ENCODE measurements at regions not wholly inside any gene's neighbourhood (a gene's known extent, or its start where the extent isn't known, plus 50 kb on each side); places are given as distances from the start of the nearest gene placed in this dataset.
"Not testable (repeated sequence)": the region's sequence is repeated elsewhere in the genome, so short reads cannot be mapped to it uniquely, and the experiment has no call there.

GRCh38 chr13:47685156-47685555 is 315.9 kb downstream of the SUCLA2 start:
- ATAC-seq, H3K4me1 Mint-ChIP-seq, H3K9me3 Mint-ChIP-seq, H3K4me3 Mint-ChIP-seq, H3K36me3 Mint-ChIP-seq, H3K27me3 Mint-ChIP-seq, H3K27ac Mint-ChIP-seq: not testable (repeated sequence)

GRCh38 chr13:47680748-47681147 is 320.3 kb downstream of the SUCLA2 start:
- no peaks in the 10 kb centered on the region for H3K27me3 Mint-ChIP-seq
- no peaks in the 10 kb centered on the region for H3K36me3 Mint-ChIP-seq
- H3K4me1 Mint-ChIP-seq: no peaks in the 10 kb centered on the region
- H3K4me3 Mint-ChIP-seq: no peak overlapping the region
- H3K27ac Mint-ChIP-seq: no peak overlapping the region
- no peaks in the 10 kb centered on the region for H3K9me3 Mint-ChIP-seq
- ATAC-seq: no peak

GRCh38 chr13:47679401-47679800 is 321.7 kb downstream of the SUCLA2 start:
- Mint-ChIP-seq H3K36me3 (no peaks in the 10 kb centered on the region), H3K4me3 (no peak overlapping the region), H3K9me3 (no peaks in the 10 kb centered on the region), H3K4me1 (no peaks in the 10 kb centered on the region), H3K27ac (no peak overlapping the region), H3K27me3 (no peaks in the 10 kb centered on the region)
- ATAC-seq: no peak

- Mint-ChIP-seq H3K27me3 (no peaks in the 10 kb centered on the region), H3K9me3 (no peaks in the 10 kb centered on the region), H3K27ac (no peak overlapping the region), H3K4me3 (no peak overlapping the region), H3K36me3 (no peaks in the 10 kb centered on the region), H3K4me1 (no peaks in the 10 kb centered on the region)
- no peak for ATAC-seq
Measured at GRCh38 chr13:47678201-47678968, 322.7 kb downstream of the SUCLA2 start.

GRCh38 chr13:47675871-47676270 is 325.2 kb downstream of the SUCLA2 start:
- ATAC-seq: no peak
- no peaks in the 10 kb centered on the region for H3K4me1 Mint-ChIP-seq

DNA sequence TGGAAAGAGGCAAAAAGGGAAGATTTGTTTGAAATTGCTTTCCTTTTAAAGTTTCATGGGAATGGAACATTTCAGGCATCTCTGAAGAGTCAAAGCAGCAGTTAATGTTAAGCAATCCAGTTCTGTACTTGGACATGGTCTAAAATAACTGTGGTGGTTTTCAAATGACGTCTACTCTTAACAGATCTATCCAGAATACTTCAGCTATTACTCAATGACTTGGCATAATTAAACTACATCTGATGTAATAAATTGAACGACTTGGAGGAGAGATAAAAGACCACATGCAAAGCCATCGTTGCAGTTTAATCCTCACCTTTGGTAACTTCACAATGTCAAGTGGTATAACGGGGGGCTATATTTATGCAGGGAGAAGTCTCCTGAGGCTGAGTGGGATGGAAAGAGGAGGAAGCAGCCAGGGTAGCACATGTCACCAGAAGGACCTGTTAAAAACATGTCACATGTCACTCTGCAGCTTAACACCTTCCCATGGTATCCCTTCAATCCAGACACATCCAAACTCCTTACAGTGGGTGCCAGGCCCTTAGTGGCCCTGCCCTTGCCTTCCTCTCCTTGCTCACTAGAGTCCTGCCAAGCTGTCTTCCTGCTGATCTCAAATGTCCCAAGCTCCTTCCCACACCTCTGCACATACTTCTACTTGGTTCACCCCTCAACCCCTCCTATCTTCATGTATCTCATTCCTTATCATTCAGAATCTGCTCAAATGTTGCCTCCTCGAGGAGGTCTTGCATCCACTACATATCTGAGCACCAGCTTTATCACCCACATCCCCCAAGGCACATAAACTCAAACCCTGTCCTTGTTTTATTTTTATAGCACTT is 327.8 kb downstream of the SUCLA2 start:
- H3K9me3 Mint-ChIP-seq: no peaks in the 10 kb centered on the region
- no peaks in the 10 kb centered on the region for H3K36me3 Mint-ChIP-seq
- no peak overlapping the region for H3K4me3 Mint-ChIP-seq
- no peak for ATAC-seq
- H3K27me3 Mint-ChIP-seq: no peaks in the 10 kb centered on the region
- H3K4me1 Mint-ChIP-seq: no peaks in the 10 kb centered on the region
- H3K27ac Mint-ChIP-seq: no peak overlapping the region

More at GRCh38 chr13:47675871-47676270, 325.2 kb downstream of the SUCLA2 start:
- Mint-ChIP-seq H3K27me3 (no peaks in the 10 kb centered on the region), H3K9me3 (no peaks in the 10 kb centered on the region), H3K27ac (no peak overlapping the region), H3K4me3 (no peak overlapping the region), H3K36me3 (no peaks in the 10 kb centered on the region)

DNA sequence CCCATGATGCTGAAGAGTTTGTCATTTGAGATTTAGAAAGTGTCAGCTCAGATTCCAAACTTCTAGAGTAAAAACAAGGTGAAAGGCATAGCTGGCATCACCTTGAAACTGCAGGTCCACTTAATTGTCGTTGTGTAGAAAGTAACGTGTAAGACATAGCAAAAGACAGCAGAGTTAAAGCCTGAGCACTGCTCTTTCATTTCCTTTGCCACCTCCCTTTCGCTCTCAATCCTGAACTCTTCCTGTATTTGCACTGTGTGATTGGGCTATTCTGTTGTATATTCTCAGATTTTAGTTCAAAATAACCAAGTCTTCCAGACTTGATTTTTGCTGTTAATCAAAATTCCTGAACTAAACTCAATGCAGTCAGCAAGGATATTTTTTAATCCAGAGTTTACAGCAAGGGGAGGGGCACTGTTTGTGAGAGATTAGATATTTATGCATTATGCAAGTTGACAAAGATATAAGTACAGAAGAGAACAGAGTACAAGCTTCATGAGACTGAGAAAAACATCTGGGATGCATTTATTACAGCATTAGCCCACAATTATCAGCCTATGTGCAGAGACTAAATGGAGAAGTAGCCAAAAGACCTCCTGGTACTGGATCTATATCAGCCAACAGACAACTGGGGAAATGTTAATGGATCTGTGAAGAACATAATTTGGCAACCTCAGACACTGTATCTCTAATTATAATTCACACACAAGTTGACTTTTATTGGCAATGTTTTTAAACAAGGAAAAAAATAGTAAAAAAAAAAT is 328.6 kb downstream of the SUCLA2 start:
- no peak overlapping the region for H3K27ac Mint-ChIP-seq
- H3K36me3 Mint-ChIP-seq: no peaks in the 10 kb centered on the region
- H3K27me3 Mint-ChIP-seq: no peaks in the 10 kb centered on the region
- no peaks in the 10 kb centered on the region for H3K4me1 Mint-ChIP-seq
- no peak for ATAC-seq
- H3K4me3 Mint-ChIP-seq: no peak overlapping the region
- no peaks in the 10 kb centered on the region for H3K9me3 Mint-ChIP-seq

DNA sequence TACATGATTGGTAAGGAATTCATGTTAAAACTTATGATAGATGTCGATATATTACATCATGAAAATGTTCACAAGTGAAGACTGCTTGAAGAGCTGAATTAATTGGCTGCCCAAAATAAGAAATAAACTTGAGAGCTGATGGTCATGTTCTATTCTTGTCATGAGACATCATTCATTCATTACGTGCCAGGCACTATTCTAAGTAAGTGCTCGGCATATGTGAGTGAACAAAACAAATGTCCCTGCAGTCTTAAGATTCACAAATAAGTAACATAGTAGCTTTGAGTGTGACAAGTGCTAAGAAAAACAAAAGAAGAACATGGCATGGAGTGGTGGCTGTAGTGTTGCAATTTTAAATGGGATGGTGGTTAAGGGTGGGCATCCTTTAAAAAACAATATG is 329.3 kb downstream of the SUCLA2 start:
- Mint-ChIP-seq H3K27me3 (no peaks in the 10 kb centered on the region), H3K36me3 (no peaks in the 10 kb centered on the region), H3K4me3 (no peak overlapping the region), H3K4me1 (no peaks in the 10 kb centered on the region), H3K9me3 (no peaks in the 10 kb centered on the region), H3K27ac (no peak overlapping the region)
- ATAC-seq: no peak

DNA sequence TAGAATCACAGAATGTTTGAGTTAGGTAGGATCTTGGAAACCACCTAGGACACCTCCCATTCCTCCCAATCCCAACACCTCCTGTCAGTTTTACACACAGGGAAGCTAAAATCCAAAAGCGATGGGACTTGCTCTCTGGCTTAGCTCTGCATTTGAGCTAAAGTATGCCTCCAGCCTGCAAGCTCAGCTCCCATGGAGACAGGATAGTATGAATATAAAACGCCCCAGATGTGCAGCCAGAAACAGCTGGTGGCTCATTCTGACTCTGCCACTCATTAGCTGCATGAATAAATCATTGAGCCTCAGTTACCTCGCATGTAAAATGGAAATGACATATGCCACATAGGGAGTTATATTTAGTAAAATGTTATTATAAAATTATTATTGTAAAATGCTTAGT is 336.0 kb downstream of the SUCLA2 start:
- ATAC-seq: no peak
- Mint-ChIP-seq H3K9me3 (peaks cover 3% of the 10 kb centered on the region), H3K36me3 (no peaks in the 10 kb centered on the region), H3K4me1 (no peaks in the 10 kb centered on the region), H3K27ac (no peak overlapping the region), H3K4me3 (no peak overlapping the region), H3K27me3 (no peaks in the 10 kb centered on the region)

- no peak overlapping the region for H3K27ac Mint-ChIP-seq
- H3K4me3 Mint-ChIP-seq: no peak overlapping the region
- H3K36me3 Mint-ChIP-seq: no peaks in the 10 kb centered on the region
- ATAC-seq: no peak
- peaks cover 7% of the 10 kb centered on the region for H3K9me3 Mint-ChIP-seq
- H3K4me1 Mint-ChIP-seq: no peaks in the 10 kb centered on the region
- H3K27me3 Mint-ChIP-seq: peaks cover 8% of the 10 kb centered on the region
Measured at GRCh38 chr13:47661076-47661475, 340.0 kb downstream of the SUCLA2 start.

- H3K4me3 Mint-ChIP-seq: no peak overlapping the region
Measured at GRCh38 chr13:47656651-47657050, 344.4 kb downstream of the SUCLA2 start.

DNA sequence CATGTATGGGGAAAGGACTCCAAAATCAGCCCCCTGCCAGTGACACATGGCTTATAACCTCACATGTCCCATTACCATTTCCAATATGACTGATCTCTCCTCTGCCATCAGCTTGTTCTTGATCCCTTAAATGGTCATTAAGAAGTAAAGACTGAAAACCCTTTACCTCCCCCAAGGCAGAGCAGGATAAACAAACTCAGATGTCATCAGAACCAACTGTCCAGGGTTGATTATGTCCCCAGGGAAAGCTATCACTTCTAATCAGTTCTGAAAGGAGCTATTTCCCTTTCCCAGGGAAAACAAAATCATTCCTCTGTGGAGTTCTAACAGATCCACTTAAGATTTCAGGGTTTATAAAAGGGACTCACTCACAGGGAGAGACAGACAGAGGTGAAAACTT is 350.9 kb downstream of the SUCLA2 start:
- Mint-ChIP-seq H3K27me3 (no peaks in the 10 kb centered on the region), H3K4me1 (no peaks in the 10 kb centered on the region), H3K9me3 (no peaks in the 10 kb centered on the region), H3K27ac (no peak overlapping the region), H3K4me3 (no peak overlapping the region), H3K36me3 (no peaks in the 10 kb centered on the region)
- no peak for ATAC-seq

More at GRCh38 chr13:47656651-47657050, 344.4 kb downstream of the SUCLA2 start:
- Mint-ChIP-seq H3K36me3 (no peaks in the 10 kb centered on the region), H3K4me1 (no peaks in the 10 kb centered on the region), H3K27me3 (peaks cover 12% of the 10 kb centered on the region), H3K27ac (no peak overlapping the region), H3K9me3 (peaks cover 7% of the 10 kb centered on the region)
- ATAC-seq: no peak

- Mint-ChIP-seq H3K9me3 (no peaks in the 10 kb centered on the region), H3K27ac (no peak overlapping the region), H3K4me1 (no peaks in the 10 kb centered on the region), H3K4me3 (no peak overlapping the region), H3K36me3 (no peaks in the 10 kb centered on the region), H3K27me3 (no peaks in the 10 kb centered on the region)
- ATAC-seq: no peak
Measured at GRCh38 chr13:47647001-47647400, 354.1 kb downstream of the SUCLA2 start.

GRCh38 chr13:47646298-47646697 is 354.8 kb downstream of the SUCLA2 start:
- Mint-ChIP-seq H3K27ac (no peak overlapping the region), H3K27me3 (no peaks in the 10 kb centered on the region), H3K4me1 (no peaks in the 10 kb centered on the region), H3K9me3 (no peaks in the 10 kb centered on the region), H3K4me3 (no peak overlapping the region), H3K36me3 (no peaks in the 10 kb centered on the region)
- ATAC-seq: no peak

DNA sequence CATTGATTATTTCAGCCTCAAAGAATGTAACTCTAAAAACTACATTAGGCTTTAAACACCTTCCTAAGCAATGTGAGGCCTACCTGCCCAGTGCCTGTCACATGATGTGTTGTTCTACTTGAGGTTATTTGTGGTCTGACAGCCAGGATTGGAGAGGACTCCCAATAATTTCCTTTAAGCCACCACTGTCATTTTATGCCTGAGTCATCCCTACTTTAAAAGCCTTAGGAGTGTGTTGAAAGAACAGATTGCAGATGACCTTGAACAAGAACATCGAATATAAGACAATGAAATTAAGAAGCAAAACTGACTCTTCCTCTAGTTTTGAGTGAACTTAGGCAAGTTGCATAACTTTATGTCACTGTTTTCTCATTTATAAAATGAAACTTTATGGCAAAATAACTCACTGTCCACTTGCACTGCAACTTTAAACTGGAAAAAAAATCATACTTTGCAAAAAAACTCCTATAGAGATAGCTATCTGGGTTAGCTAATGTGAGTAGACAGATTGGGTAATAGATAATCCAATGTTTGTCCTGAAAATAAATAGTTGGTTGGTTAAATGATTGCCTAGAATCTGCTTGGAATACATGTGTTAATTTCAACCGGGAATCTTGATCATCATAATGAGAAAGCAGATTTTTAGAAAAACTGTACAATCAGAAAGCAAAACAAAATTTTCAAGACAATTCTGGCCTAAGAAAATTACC is 361.2 kb downstream of the SUCLA2 start:
- Mint-ChIP-seq H3K4me1 (no peaks in the 10 kb centered on the region), H3K4me3 (no peak overlapping the region), H3K9me3 (peaks cover 8% of the 10 kb centered on the region), H3K36me3 (no peaks in the 10 kb centered on the region), H3K27ac (no peak overlapping the region), H3K27me3 (peaks cover 11% of the 10 kb centered on the region)
- ATAC-seq: no peak

Measured in stimulated activated memory B cell treated with anti-CD40 and anti-IgM and Interleukin-4, amounts not matched to agents 10 μg/mL and 1 μg/mL and 100 μg/mL, for 72 hours (primary cell).